Muscle of leg (tissue), 3 donors: ENCODE measurements at regions not wholly inside any gene's neighbourhood (a gene's known extent, or its start where the extent isn't known, plus 50 kb on each side); places are given as distances from the start of the nearest gene placed in this dataset.
A peak's percentile ranks its signal among the peaks of the same experiment; 100 is the strongest.
"Not testable (repeated sequence)": the region's sequence is repeated elsewhere in the genome, so short reads cannot be mapped to it uniquely, and the experiment has no call there.

Experiments used
- DNase-seq: peaks from one replicate; pipeline ENCODE4 v3.0.0; 2013
- H3K27ac ChIP-seq: one replicate; pipeline ENCODE4 v1.5.1; 2013; ENCODE audit warnings: mild to moderate bottlenecking, low read length, control low read depth
- H3K27me3 ChIP-seq: one replicate; pipeline ENCODE4 v1.6.1; 2013; ENCODE audit warnings: low read length; ENCODE audit not compliant: control insufficient read depth, insufficient read depth
- H3K36me3 ChIP-seq: one replicate; pipeline ENCODE4 v1.6.1; 2013; ENCODE audit warnings: low read length; ENCODE audit not compliant: control insufficient read depth, insufficient read depth
- H3K4me1 ChIP-seq: one replicate; pipeline ENCODE4 v1.6.1; 2013; ENCODE audit warnings: low read length; ENCODE audit not compliant: control insufficient read depth, insufficient read depth
- H3K4me3 ChIP-seq: one replicate; pipeline ENCODE4 v1.5.1; 2013; ENCODE audit warnings: low read length, control low read depth
- H3K9me3 ChIP-seq: replicated peaks from 2 replicates; pipeline ENCODE4 v1.6.1; 2013; ENCODE audit warnings: low read depth, low read length; ENCODE audit not compliant: control insufficient read depth
- WGBS: methylation state at CpG from one replicate; pipeline ENCODE4 v1.1.5; 2013; ENCODE audit warnings: missing lambda C conversion rate; ENCODE audit not compliant: insufficient coverage; 5-methylcytosine and 5-hydroxymethylcytosine counted together

- DNase-seq = no peak
- Histone ChIP-seq H3K36me3 (no peaks in the 10 kb centered on the region), H3K4me1 (no peaks in the 10 kb centered on the region), H3K27me3 (no peaks in the 10 kb centered on the region), H3K9me3 (peaks cover 7% of the 10 kb centered on the region), H3K4me3 (no peak overlapping the region), H3K27ac (no peak overlapping the region)
- WGBS = 68% methylated on average over 36 of the region's 38 CpGs
Observed at GRCh38 chr20:29427201-29428060, 1830.0 kb upstream of the DEFB115 start.

DNA sequence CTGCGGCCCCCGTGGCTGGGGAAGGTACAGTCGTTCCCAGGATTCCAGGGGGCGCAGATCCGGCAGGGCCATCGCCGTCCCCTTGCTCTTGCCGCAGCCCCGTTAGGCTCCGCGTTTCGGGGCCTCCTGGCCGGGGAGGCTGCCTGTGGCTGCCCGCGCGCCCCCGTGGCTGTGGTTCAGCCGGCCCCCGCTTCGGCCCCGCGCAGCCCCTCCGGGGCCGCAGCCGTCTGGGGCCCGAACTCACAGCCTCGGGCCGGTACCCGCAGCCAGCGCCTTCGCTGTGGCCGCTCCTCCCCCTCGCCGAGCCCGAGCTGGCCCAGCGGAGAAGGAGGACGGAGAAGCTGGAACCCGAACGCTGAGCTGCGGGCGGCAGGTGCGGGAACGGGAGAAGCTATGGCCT, 1826.9 kb upstream of the DEFB115 start:
- Histone ChIP-seq H3K9me3 (peaks cover 7% of the 10 kb centered on the region), H3K27ac (no peak overlapping the region), H3K4me3 (no peak overlapping the region), H3K36me3 (no peaks in the 10 kb centered on the region), H3K27me3 (no peaks in the 10 kb centered on the region), H3K4me1 (no peaks in the 10 kb centered on the region)
- no peak for DNase-seq
- WGBS = 57% methylated on average over 40 of the region's 43 CpGs

DNA sequence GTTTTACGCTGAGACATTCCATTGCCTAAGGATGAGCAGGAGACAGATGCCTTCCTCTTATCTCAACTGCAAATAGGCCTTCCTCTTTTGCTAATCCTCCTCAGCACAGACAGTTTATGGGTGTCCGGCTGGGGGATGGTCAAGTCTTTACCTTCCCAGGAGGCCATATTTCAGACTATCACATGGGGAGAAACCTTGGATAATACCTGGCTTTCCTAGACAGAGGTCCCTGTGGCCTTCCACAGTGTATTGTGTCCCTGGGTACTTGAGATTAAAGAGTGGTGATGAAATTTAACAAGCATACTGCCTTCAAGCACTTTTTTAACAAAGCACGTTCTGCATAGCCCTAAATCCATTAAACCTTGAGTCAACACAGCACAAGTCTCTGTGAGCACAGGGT, 1816.7 kb upstream of the DEFB115 start:
- H3K27ac ChIP-seq, H3K4me1 ChIP-seq: not testable (repeated sequence)
- WGBS = no CpG with 5 or more reads among the region's 3 CpGs

DNA sequence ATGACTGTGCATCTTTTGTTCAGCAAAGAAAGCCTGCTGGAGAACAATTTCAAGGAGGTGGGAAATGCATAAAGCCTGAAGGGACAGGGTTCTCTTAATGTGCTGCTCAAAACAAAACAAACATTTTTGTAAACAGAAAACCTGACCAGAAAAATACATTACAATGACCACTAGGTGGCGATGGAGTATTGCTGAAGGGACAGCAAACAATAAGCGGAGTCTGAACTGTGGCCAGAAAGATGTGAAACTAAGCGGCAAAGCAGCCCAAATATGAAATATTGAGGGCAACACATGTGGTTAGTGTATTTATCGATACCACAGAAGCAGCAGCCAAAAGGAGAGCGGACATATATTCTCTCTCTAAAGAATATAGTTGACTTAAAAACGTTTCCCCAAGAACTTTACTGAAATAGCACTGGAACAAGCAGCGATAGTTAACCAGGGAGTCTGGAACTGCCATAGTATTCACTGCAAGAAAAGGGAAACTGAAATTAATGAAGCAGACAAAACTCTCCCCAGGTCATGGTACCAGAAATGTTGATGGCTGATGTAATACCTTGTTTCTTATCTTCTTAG, 1814.2 kb upstream of the DEFB115 start:
- H3K36me3 ChIP-seq, H3K4me3 ChIP-seq, H3K27me3 ChIP-seq, H3K27ac ChIP-seq, H3K9me3 ChIP-seq, H3K4me1 ChIP-seq: not testable (repeated sequence)
- peak; percentile 24 for DNase-seq
- no CpG with 5 or more reads among the region's 7 CpGs for WGBS

More for the DNA sequence above, 1816.7 kb upstream of the DEFB115 start:
- not testable (repeated sequence) for DNase-seq, H3K9me3 ChIP-seq, H3K27me3 ChIP-seq, H3K4me3 ChIP-seq, H3K36me3 ChIP-seq

DNA sequence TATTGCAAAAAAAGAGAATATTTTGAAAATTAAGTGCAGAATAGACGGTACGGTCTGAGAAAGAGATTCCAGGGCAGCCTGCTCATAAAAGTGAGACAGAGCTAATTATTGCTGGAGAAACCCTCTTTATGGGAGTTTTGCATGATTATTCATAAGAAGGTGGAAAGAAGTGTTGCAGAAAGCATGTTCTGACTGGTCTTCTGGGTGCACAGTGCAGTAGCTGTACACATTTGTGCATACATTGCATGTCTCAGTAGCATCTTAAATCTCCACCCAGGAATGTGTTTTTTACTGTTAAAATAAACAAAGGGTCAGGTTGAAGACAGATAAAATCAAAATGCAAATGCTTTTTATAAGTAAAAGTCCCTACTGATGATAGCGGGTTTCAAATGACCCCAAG, 1813.6 kb upstream of the DEFB115 start:
- no peak overlapping the region for H3K4me3 ChIP-seq
- 72% methylated on average over 2 of the region's 3 CpGs for WGBS

DNA sequence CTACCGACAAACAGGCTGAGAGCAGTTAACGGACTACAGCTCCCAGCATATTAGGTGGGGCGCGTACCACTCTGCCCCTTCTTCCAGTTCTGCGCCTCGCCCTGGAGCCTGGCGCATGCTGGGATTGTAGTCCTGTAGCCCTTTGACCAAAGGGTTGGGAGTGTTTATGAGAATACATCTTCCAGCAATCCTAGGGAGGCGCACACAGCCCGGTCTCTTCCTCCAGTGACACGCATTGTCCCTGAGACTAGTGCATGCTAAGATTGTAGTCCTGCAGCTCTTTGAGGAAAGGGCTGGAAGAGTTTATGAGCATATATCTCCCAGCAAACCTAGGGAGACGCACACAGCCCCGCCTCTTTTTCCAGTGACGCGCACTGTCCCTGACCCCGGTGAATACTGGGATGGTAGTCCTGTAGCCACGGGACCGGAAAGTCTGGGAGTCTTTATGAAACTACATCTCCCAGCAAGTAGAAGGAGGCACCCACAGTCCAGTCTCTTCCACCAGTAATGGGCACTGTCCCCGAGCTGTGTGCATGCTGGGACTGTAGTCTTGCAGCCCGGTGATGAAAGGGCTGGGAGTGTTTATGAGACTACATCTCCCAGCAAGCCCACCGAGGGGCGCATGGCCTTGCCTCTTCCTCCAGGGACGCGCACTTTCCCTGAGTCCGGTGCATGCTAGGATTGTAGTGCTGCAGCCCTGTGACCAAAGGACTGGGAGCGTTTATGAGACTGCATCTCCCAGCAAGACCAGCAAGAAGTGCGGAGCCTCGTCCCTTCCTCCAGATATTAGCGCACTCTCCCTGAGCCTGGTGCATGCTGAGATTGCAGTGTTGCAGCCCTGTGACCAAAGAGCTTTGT, 1812.2 kb upstream of the DEFB115 start:
- H3K4me1 ChIP-seq, H3K27me3 ChIP-seq, H3K36me3 ChIP-seq, H3K4me3 ChIP-seq, H3K9me3 ChIP-seq, H3K27ac ChIP-seq: not testable (repeated sequence)
- peak; percentile 22 for DNase-seq
- 39% methylated on average over 9 of the region's 28 CpGs for WGBS

More for the DNA sequence above, 1813.6 kb upstream of the DEFB115 start:
- H3K27ac ChIP-seq = no peak overlapping the region
- H3K27me3 ChIP-seq = no peaks in the 10 kb centered on the region
- no peaks in the 10 kb centered on the region for H3K4me1 ChIP-seq
- DNase-seq = no peak
- H3K36me3 ChIP-seq = no peaks in the 10 kb centered on the region
- peaks cover 7% of the 10 kb centered on the region for H3K9me3 ChIP-seq

DNA sequence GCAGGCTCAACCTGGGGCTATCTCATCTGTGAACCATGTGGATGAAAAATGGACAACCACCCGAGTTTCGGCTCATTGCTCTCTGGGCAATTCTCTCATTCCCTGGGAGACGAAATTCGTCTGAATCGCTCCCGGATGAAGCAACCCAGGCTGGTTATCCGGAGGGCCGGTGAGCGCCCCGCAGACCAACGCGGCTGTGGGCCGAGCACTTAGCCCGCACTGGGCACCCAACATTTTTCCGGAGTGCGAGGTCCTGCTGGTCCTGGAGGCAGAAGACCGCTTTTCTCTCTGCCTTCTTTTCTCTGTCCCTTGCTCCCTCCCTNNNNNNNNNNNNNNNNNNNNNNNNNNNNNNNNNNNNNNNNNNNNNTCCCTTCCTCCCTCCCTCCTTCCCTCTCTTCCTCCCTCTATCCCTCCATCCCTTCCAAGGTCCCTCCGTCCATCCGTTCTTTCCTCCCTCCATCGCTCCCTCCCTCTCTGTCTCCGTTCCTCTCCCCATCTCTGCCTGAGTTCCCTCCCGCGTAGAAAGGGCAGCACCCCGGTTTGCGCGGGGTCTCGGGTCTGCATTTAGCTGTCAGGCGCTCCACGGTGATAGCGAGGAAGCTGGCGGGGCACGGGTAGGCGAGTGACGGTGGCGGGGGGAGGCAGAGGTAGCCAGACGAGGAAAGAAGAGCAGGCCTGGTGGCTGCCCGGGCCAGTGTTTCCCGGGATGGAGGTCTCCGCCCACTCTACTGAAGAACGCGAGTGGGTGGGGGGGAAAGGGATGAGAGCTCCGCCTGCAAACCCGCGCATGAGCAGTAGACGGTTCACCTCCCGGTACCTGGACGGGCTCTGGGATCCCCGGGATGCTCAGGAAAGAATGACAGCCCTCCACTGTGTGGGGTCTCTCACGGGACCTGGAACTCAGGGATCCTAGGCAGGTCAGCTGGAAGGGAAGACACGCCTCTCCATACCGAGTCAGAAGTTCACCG, 1809.7 kb upstream of the DEFB115 start:
- not testable (repeated sequence) for H3K27ac ChIP-seq, H3K4me1 ChIP-seq, H3K36me3 ChIP-seq, DNase-seq, H3K9me3 ChIP-seq, H3K4me3 ChIP-seq, H3K27me3 ChIP-seq
- 64% methylated on average over 36 of the region's 52 CpGs for WGBS

DNA sequence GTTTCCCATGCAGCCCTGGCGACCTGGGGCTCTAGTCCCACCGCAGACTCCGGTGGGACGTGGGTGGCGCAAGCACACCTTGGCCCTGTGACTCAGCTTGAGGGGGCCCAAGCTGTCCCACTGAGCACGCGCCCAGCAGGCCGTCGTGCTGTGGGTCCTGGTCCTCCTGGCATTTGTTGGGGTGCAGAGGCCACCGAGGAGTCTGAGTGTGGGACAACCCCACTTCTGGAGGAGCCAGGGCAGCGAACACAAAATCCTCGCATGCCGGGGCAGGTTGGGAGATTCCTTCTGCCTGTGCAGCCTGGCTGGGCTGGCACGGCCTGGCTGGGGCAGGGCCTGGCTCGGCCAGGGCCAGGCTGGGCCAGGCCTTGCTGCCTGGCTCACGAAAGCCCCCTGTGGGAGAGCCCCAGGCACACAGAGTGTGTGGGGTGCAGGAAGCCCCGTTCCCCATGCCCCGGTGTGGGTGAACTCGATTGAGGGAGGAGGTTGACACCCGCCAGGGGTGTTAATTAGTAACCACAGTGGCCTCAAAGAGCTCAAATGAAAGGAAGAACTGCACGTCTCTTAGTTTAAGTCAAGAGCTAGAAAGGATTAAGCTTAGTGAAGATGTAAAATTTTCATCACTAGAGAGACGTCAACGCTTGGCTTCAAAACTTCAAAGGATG, 1808.5 kb upstream of the DEFB115 start:
- H3K4me3 ChIP-seq = no peak overlapping the region
- peaks cover 6% of the 10 kb centered on the region for H3K9me3 ChIP-seq
- DNase-seq = no peak
- H3K36me3 ChIP-seq = no peaks in the 10 kb centered on the region
- 72% methylated on average over 21 of the region's 23 CpGs for WGBS
- no peaks in the 10 kb centered on the region for H3K27me3 ChIP-seq
- H3K27ac ChIP-seq = no peak overlapping the region
- no peaks in the 10 kb centered on the region for H3K4me1 ChIP-seq

GRCh38 chr20:29452186-29452585, 1805.3 kb upstream of the DEFB115 start:
- H3K4me1 ChIP-seq = no peaks in the 10 kb centered on the region
- no peak overlapping the region for H3K27ac ChIP-seq
- 72% methylated on average over 3 of the region's 8 CpGs for WGBS
- H3K4me3 ChIP-seq = no peak overlapping the region
- no peak for DNase-seq
- H3K27me3 ChIP-seq = no peaks in the 10 kb centered on the region
- no peaks in the 10 kb centered on the region for H3K36me3 ChIP-seq
- peaks cover 10% of the 10 kb centered on the region for H3K9me3 ChIP-seq
